ENCODE measurements at regions not wholly inside any gene's neighbourhood (a gene's known extent, or its start where the extent isn't known, plus 50 kb on each side); places are given as distances from the start of the nearest gene placed in this dataset.

DNA sequence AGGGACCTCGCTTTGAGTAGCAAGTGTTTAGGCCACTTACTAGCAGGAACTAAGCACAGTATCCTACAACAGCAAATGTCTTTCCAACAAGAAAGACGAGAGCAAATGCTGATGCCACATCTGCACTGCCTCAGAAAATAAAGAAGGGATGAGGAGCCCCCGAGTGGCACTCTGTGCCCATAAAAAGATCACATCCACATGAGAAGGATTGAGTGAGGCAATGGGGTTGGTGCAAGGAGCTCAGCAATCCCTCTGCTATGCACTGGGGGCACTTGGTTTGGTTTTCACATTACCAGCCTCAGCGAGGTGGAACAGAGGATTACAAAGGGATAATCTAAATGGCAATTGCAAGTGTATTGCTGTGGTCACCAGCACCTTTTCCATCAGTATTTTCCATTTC is 252.8 kb upstream of the SLC7A11 start:
- TF ChIP-seq, protein P1, sequence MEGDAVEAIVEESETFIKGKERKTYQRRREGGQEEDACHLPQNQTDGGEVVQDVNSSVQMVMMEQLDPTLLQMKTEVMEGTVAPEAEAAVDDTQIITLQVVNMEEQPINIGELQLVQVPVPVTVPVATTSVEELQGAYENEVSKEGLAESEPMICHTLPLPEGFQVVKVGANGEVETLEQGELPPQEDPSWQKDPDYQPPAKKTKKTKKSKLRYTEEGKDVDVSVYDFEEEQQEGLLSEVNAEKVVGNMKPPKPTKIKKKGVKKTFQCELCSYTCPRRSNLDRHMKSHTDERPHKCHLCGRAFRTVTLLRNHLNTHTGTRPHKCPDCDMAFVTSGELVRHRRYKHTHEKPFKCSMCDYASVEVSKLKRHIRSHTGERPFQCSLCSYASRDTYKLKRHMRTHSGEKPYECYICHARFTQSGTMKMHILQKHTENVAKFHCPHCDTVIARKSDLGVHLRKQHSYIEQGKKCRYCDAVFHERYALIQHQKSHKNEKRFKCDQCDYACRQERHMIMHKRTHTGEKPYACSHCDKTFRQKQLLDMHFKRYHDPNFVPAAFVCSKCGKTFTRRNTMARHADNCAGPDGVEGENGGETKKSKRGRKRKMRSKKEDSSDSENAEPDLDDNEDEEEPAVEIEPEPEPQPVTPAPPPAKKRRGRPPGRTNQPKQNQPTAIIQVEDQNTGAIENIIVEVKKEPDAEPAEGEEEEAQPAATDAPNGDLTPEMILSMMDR (IDR thresholded peaks at IDR 0.05), result no peak
- TF ChIP-seq POLR2A (IDR thresholded peaks at IDR 0.05), result no peak

All from lower leg skin (tissue), 3 donors.